ENCODE measurements at regions not wholly inside any gene's neighbourhood (a gene's known extent, or its start where the extent isn't known, plus 50 kb on each side); places are given as distances from the start of the nearest gene placed in this dataset.

- DNase-seq (ENCODE audit: low read depth) = no peak
- H3K4me3 ChIP-seq (ENCODE audit: low read depth, low read length) = no peak overlapping the region
- no peak for TF ChIP-seq CTCF (IDR thresholded peaks at IDR 0.05; ENCODE audit: insufficient read depth, low read length)
Measured at GRCh38 chr11:91822805-91823204, 401.8 kb upstream of the FAT3 start.

GRCh38 chr11:91820709-91821108, 403.9 kb upstream of the FAT3 start:
- no peak overlapping the region for H3K4me3 ChIP-seq (ENCODE audit: low read depth, low read length)
- no peak for DNase-seq (ENCODE audit: low read depth)
- no peak for TF ChIP-seq CTCF (IDR thresholded peaks at IDR 0.05; ENCODE audit: insufficient read depth, low read length)

- no peak for TF ChIP-seq CTCF (IDR thresholded peaks at IDR 0.05; ENCODE audit: insufficient read depth, low read length)
- DNase-seq (ENCODE audit: low read depth) = no peak
- no peak overlapping the region for H3K4me3 ChIP-seq (ENCODE audit: low read depth, low read length)
Measured at GRCh38 chr11:91819777-91820176, 404.8 kb upstream of the FAT3 start.

- no peak for TF ChIP-seq CTCF (IDR thresholded peaks at IDR 0.05; ENCODE audit: insufficient read depth, low read length)
- no peak overlapping the region for H3K4me3 ChIP-seq (ENCODE audit: low read depth, low read length)
- no peak for DNase-seq (ENCODE audit: low read depth)
Measured at GRCh38 chr11:91819195-91819594, 405.4 kb upstream of the FAT3 start.

- no peak for DNase-seq (ENCODE audit: low read depth)
- TF ChIP-seq CTCF (IDR thresholded peaks at IDR 0.05; ENCODE audit: insufficient read depth, low read length) = no peak
- no peak overlapping the region for H3K4me3 ChIP-seq (ENCODE audit: low read depth, low read length)
Measured at GRCh38 chr11:91817996-91818395, 406.6 kb upstream of the FAT3 start.

GRCh38 chr11:91813263-91813662, 411.4 kb upstream of the FAT3 start:
- TF ChIP-seq CTCF (IDR thresholded peaks at IDR 0.05; ENCODE audit: insufficient read depth, low read length) = no peak
- DNase-seq (ENCODE audit: low read depth) = no peak
- H3K4me3 ChIP-seq (ENCODE audit: low read depth, low read length) = no peak overlapping the region

GRCh38 chr11:91810871-91811270, 413.7 kb upstream of the FAT3 start:
- no peak overlapping the region for H3K4me3 ChIP-seq (ENCODE audit: low read depth, low read length)
- TF ChIP-seq CTCF (IDR thresholded peaks at IDR 0.05; ENCODE audit: insufficient read depth, low read length) = no peak
- no peak for DNase-seq (ENCODE audit: low read depth)
